MM.1S (cell line): ENCODE measurements at regions not wholly inside any gene's neighbourhood (a gene's known extent, or its start where the extent isn't known, plus 50 kb on each side); places are given as distances from the start of the nearest gene placed in this dataset.

Experiments used
- EZH2 ChIP-seq: fragments of 300-600 bp; sonication (generic); optimal IDR thresholded peaks from 2 replicates; pipeline ENCODE3; 2017; ENCODE audit warnings: low read depth, mild to moderate bottlenecking, antibody characterized with exemption, low read length, mixed read lengths
- TF ChIP-seq, protein P1 (sequence below): fragments of 300-600 bp; sonication (generic); IDR thresholded peaks from 2 replicates; pipeline ENCODE4 v1.5.1; 2016; ENCODE audit warnings: antibody characterized with exemption, low read length, mixed read lengths

DNA sequence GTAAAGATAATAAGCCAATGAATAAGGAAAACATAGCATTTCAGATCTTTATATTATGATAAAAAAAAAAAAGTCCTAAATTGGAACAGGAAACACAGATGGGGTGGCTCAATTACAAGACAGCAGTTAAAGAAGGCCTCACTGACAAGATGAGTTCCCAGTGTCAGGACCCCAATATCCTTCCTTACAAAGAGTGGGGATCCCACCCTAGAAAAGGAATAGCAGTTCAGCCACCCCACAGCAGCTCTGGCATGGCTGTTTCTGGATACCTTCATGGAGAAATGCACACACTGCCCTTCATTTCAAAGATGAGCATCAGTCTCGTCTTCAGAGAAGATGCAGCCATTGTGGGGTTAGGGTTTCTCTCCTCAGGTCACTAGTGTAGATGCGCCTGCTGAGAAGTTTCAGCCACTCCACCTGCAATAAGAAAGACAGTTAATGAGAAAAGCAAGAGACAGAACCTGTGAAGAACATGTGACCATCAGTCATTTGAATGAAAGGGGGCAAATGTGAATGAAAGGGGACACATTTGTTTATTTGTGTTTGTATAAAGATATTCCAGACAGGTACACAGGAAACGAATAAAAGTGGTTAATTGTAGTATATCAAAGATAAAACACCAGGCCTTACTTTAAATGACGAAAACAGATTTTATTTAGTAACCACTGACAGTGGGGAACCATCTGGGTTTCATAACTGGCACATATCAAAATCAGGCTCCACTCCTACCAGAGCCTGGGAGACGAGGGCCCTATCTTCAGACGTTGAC is 121.3 kb upstream of the PRSS16 start:
- TF ChIP-seq EZH2: no peak
- TF ChIP-seq, protein P1, sequence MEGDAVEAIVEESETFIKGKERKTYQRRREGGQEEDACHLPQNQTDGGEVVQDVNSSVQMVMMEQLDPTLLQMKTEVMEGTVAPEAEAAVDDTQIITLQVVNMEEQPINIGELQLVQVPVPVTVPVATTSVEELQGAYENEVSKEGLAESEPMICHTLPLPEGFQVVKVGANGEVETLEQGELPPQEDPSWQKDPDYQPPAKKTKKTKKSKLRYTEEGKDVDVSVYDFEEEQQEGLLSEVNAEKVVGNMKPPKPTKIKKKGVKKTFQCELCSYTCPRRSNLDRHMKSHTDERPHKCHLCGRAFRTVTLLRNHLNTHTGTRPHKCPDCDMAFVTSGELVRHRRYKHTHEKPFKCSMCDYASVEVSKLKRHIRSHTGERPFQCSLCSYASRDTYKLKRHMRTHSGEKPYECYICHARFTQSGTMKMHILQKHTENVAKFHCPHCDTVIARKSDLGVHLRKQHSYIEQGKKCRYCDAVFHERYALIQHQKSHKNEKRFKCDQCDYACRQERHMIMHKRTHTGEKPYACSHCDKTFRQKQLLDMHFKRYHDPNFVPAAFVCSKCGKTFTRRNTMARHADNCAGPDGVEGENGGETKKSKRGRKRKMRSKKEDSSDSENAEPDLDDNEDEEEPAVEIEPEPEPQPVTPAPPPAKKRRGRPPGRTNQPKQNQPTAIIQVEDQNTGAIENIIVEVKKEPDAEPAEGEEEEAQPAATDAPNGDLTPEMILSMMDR: no peak
